GM23338 (cell line): ENCODE measurements at regions not wholly inside any gene's neighbourhood (a gene's known extent, or its start where the extent isn't known, plus 50 kb on each side); places are given as distances from the start of the nearest gene placed in this dataset.
"Not testable (repeated sequence)": the region's sequence is repeated elsewhere in the genome, so short reads cannot be mapped to it uniquely, and the experiment has no call there.

Source experiments
- CREB1 ChIP-seq: fragments of 250-450 bp; sonication (Bioruptor Pico); IDR thresholded peaks from 2 replicates; pipeline ENCODE4 v1.5.0; 2020; ENCODE audit warnings: low read depth, mild to moderate bottlenecking, moderate library complexity
- EZH2 ChIP-seq: fragments of 200-600 bp; sonication (generic); IDR thresholded peaks from one replicate; pipeline ENCODE4 v1.8.0; 2017; ENCODE audit warnings: antibody characterized with exemption, mild to moderate bottlenecking, low read depth; ENCODE audit not compliant: unreplicated experiment
- EZH2phosphoT487 ChIP-seq: fragments of 200-600 bp; sonication (generic); IDR thresholded peaks from one replicate; pipeline ENCODE4 v1.8.1; 2018; ENCODE audit warnings: antibody characterized with exemption; ENCODE audit not compliant: unreplicated experiment
- JUNB ChIP-seq: IDR thresholded peaks from one replicate; pipeline ENCODE4 v1.6.1; 2016; ENCODE audit warnings: antibody characterized with exemption; ENCODE audit not compliant: unreplicated experiment
- POLR2AphosphoS5 ChIP-seq: IDR thresholded peaks from 2 replicates; pipeline ENCODE4 v1.6.1; 2016; ENCODE audit warnings: antibody characterized with exemption, low read depth
- ZNF114 ChIP-seq: fragments of 250-450 bp; sonication (Bioruptor Pico); IDR thresholded peaks from 2 replicates; pipeline ENCODE4 v1.5.0; 2020; ENCODE audit warnings: mild to moderate bottlenecking, moderate library complexity
- ZNF331 ChIP-seq: fragments of 250-450 bp; sonication (Bioruptor Pico); IDR thresholded peaks from 2 replicates; pipeline ENCODE4 v1.5.0; 2020; ENCODE audit warnings: low read depth, mild to moderate bottlenecking, moderate library complexity
- TF ChIP-seq, protein P1 (sequence below), 2 experiments: fragments of 200-600 bp in 1 of 2; sonication (generic) in 1 of 2; conservative IDR thresholded peaks; 2 replicates each; pipeline versions ENCODE4 v1.5.1 to v1.6.1; 2016 to 2017; ENCODE audit warnings: antibody characterized with exemption in 2 of 2, low read depth in 2 of 2, mild to moderate bottlenecking in 2 of 2, moderate library complexity in 1 of 2
- TF ChIP-seq, protein P2 (sequence below): IDR thresholded peaks from one replicate; pipeline ENCODE4 v1.6.1; 2018; ENCODE audit warnings: antibody characterized with exemption; ENCODE audit not compliant: unreplicated experiment

- not testable (repeated sequence) for TF ChIP-seq EZH2phosphoT487; EZH2; ZNF331; POLR2AphosphoS5; JUNB; ZNF114 (CRISPR knock-in tag); CREB1 (CRISPR knock-in tag)
- TF ChIP-seq, protein P1, sequence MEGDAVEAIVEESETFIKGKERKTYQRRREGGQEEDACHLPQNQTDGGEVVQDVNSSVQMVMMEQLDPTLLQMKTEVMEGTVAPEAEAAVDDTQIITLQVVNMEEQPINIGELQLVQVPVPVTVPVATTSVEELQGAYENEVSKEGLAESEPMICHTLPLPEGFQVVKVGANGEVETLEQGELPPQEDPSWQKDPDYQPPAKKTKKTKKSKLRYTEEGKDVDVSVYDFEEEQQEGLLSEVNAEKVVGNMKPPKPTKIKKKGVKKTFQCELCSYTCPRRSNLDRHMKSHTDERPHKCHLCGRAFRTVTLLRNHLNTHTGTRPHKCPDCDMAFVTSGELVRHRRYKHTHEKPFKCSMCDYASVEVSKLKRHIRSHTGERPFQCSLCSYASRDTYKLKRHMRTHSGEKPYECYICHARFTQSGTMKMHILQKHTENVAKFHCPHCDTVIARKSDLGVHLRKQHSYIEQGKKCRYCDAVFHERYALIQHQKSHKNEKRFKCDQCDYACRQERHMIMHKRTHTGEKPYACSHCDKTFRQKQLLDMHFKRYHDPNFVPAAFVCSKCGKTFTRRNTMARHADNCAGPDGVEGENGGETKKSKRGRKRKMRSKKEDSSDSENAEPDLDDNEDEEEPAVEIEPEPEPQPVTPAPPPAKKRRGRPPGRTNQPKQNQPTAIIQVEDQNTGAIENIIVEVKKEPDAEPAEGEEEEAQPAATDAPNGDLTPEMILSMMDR (conservative IDR thresholded peaks at IDR 0.05; ENCODE audit: low read depth in 2 of 2), result not testable (repeated sequence)
- TF ChIP-seq, protein P2, sequence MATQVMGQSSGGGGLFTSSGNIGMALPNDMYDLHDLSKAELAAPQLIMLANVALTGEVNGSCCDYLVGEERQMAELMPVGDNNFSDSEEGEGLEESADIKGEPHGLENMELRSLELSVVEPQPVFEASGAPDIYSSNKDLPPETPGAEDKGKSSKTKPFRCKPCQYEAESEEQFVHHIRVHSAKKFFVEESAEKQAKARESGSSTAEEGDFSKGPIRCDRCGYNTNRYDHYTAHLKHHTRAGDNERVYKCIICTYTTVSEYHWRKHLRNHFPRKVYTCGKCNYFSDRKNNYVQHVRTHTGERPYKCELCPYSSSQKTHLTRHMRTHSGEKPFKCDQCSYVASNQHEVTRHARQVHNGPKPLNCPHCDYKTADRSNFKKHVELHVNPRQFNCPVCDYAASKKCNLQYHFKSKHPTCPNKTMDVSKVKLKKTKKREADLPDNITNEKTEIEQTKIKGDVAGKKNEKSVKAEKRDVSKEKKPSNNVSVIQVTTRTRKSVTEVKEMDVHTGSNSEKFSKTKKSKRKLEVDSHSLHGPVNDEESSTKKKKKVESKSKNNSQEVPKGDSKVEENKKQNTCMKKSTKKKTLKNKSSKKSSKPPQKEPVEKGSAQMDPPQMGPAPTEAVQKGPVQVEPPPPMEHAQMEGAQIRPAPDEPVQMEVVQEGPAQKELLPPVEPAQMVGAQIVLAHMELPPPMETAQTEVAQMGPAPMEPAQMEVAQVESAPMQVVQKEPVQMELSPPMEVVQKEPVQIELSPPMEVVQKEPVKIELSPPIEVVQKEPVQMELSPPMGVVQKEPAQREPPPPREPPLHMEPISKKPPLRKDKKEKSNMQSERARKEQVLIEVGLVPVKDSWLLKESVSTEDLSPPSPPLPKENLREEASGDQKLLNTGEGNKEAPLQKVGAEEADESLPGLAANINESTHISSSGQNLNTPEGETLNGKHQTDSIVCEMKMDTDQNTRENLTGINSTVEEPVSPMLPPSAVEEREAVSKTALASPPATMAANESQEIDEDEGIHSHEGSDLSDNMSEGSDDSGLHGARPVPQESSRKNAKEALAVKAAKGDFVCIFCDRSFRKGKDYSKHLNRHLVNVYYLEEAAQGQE, result not testable (repeated sequence)
Measured at GRCh38 chr14:97167577-97167976, 370.4 kb downstream of the VRK1 start.
